ENCODE measurements at regions not wholly inside any gene's neighbourhood (a gene's known extent, or its start where the extent isn't known, plus 50 kb on each side); places are given as distances from the start of the nearest gene placed in this dataset.
A peak's percentile ranks its signal among the peaks of the same experiment; 100 is the strongest.
"Not testable (repeated sequence)": the region's sequence is repeated elsewhere in the genome, so short reads cannot be mapped to it uniquely, and the experiment has no call there.

GRCh38 chr5:39678534-39678933 is 253.8 kb upstream of the DAB2 start:
- no peak for DNase-seq (ENCODE audit: extremely low read depth, low read depth)

GRCh38 chr5:39675676-39676075 is 250.9 kb upstream of the DAB2 start:
- no peak for DNase-seq (ENCODE audit: extremely low read depth, low read depth)

GRCh38 chr5:39674209-39675082 is 249.7 kb upstream of the DAB2 start:
- no peak for DNase-seq (ENCODE audit: extremely low read depth, low read depth)

- DNase-seq (ENCODE audit: extremely low read depth, low read depth): no peak
Measured at GRCh38 chr5:39671561-39671961, 246.8 kb upstream of the DAB2 start.

GRCh38 chr5:39670955-39671354 is 246.2 kb upstream of the DAB2 start:
- no peak for DNase-seq (ENCODE audit: extremely low read depth, low read depth)

- no peak for DNase-seq (ENCODE audit: extremely low read depth, low read depth)
Measured at GRCh38 chr5:39670391-39670790, 245.6 kb upstream of the DAB2 start.

- DNase-seq (ENCODE audit: extremely low read depth, low read depth): no peak
Measured at GRCh38 chr5:39668980-39669379, 244.2 kb upstream of the DAB2 start.

- DNase-seq (ENCODE audit: extremely low read depth, low read depth): no peak
Measured at GRCh38 chr5:39665328-39665727, 240.5 kb upstream of the DAB2 start.

- no peak for DNase-seq (ENCODE audit: extremely low read depth, low read depth)
Measured at GRCh38 chr5:39662945-39663344, 238.2 kb upstream of the DAB2 start.

- no peak for DNase-seq (ENCODE audit: extremely low read depth, low read depth)
Measured at GRCh38 chr5:39661026-39661779, 236.4 kb upstream of the DAB2 start.

GRCh38 chr5:39660020-39660419 is 235.2 kb upstream of the DAB2 start:
- no peak for DNase-seq (ENCODE audit: extremely low read depth, low read depth)

GRCh38 chr5:39658866-39659265 is 234.1 kb upstream of the DAB2 start:
- no peak for DNase-seq (ENCODE audit: extremely low read depth, low read depth)

GRCh38 chr5:39657943-39658342 is 233.2 kb upstream of the DAB2 start:
- DNase-seq (ENCODE audit: extremely low read depth, low read depth): no peak

- no peak for DNase-seq (ENCODE audit: extremely low read depth, low read depth)
Measured at GRCh38 chr5:39656600-39656999, 231.8 kb upstream of the DAB2 start.

GRCh38 chr5:39654715-39655114 is 229.9 kb upstream of the DAB2 start:
- no peak for DNase-seq (ENCODE audit: extremely low read depth, low read depth)

GRCh38 chr5:39652481-39652880 is 227.7 kb upstream of the DAB2 start:
- DNase-seq (ENCODE audit: extremely low read depth, low read depth): not testable (repeated sequence)

- no peak for DNase-seq (ENCODE audit: extremely low read depth, low read depth)
Measured at GRCh38 chr5:39652036-39652435, 227.3 kb upstream of the DAB2 start.

GRCh38 chr5:39650008-39650762 is 225.4 kb upstream of the DAB2 start:
- DNase-seq (ENCODE audit: extremely low read depth, low read depth): no peak

GRCh38 chr5:39648848-39649227 is 224.1 kb upstream of the DAB2 start:
- peak; percentile 50 for DNase-seq (ENCODE audit: extremely low read depth, low read depth)

GRCh38 chr5:39648085-39648847 is 223.5 kb upstream of the DAB2 start:
- DNase-seq (ENCODE audit: extremely low read depth, low read depth): no peak

- no peak for DNase-seq (ENCODE audit: extremely low read depth, low read depth)
Measured at GRCh38 chr5:39640552-39640951, 215.8 kb upstream of the DAB2 start.

All from NCI-H460 (cell line).